Left renal cortex interstitium (tissue), 4 donors: ENCODE measurements at regions not wholly inside any gene's neighbourhood (a gene's known extent, or its start where the extent isn't known, plus 50 kb on each side); places are given as distances from the start of the nearest gene placed in this dataset.

Experiments used
- DNase-seq, 4 donors: peaks; one replicate each; pipeline ENCODE4 v3.0.0-alpha.2; 2013; ENCODE audit warnings: low read depth in 4 of 4, low spot score in 2 of 4, missing footprints in 1 of 4

- DNase-seq = no peak
Measured at GRCh38 chr5:103434057-103434456, 128.5 kb downstream of the NUDT12 start.

- no peak for DNase-seq
Measured at GRCh38 chr5:103433211-103433610, 129.4 kb downstream of the NUDT12 start.

- no peak for DNase-seq
Measured at GRCh38 chr5:103428923-103429322, 133.7 kb downstream of the NUDT12 start.

GRCh38 chr5:103428411-103428871 is 134.1 kb downstream of the NUDT12 start:
- DNase-seq = peak in 1 of 4 donors; percentile 25

GRCh38 chr5:103427326-103427725 is 135.3 kb downstream of the NUDT12 start:
- no peak for DNase-seq

- no peak for DNase-seq
Measured at GRCh38 chr5:103425686-103426454, 136.7 kb downstream of the NUDT12 start.

- DNase-seq = no peak
Measured at GRCh38 chr5:103424453-103425205, 138.0 kb downstream of the NUDT12 start.

- no peak for DNase-seq
Measured at GRCh38 chr5:103424026-103424425, 138.6 kb downstream of the NUDT12 start.

GRCh38 chr5:103422756-103423155 is 139.8 kb downstream of the NUDT12 start:
- no peak for DNase-seq

GRCh38 chr5:103414604-103415003 is 148.0 kb downstream of the NUDT12 start:
- DNase-seq = no peak

GRCh38 chr5:103411711-103412110 is 150.9 kb downstream of the NUDT12 start:
- DNase-seq = no peak

GRCh38 chr5:103410172-103410571 is 151.6 kb downstream of the MACIR start:
- DNase-seq = no peak

GRCh38 chr5:103409013-103409670 is 150.6 kb downstream of the MACIR start:
- DNase-seq = no peak

GRCh38 chr5:103408408-103408807 is 149.8 kb downstream of the MACIR start:
- DNase-seq = no peak

- no peak for DNase-seq
Measured at GRCh38 chr5:103407402-103407801, 148.8 kb downstream of the MACIR start.

- DNase-seq = no peak
Measured at GRCh38 chr5:103404483-103404882, 145.9 kb downstream of the MACIR start.

GRCh38 chr5:103402851-103403250 is 144.3 kb downstream of the MACIR start:
- DNase-seq = no peak

GRCh38 chr5:103397739-103398581 is 139.4 kb downstream of the MACIR start:
- DNase-seq = no peak

GRCh38 chr5:103394676-103395075 is 136.1 kb downstream of the MACIR start:
- no peak for DNase-seq

GRCh38 chr5:103393101-103393754 is 134.7 kb downstream of the MACIR start:
- no peak for DNase-seq
